HG03025 (cell line): ENCODE measurements at regions not wholly inside any gene's neighbourhood (a gene's known extent, or its start where the extent isn't known, plus 50 kb on each side); places are given as distances from the start of the nearest gene placed in this dataset.

Experiments
- ATAC-seq: cut with Tn5 transposase; IDR thresholded peaks from one replicate; pipeline ENCODE4 v1.9.1; 2021; ENCODE audit warnings: mild to moderate bottlenecking, moderate library complexity; ENCODE audit not compliant: unreplicated experiment, low FRiP score

DNA sequence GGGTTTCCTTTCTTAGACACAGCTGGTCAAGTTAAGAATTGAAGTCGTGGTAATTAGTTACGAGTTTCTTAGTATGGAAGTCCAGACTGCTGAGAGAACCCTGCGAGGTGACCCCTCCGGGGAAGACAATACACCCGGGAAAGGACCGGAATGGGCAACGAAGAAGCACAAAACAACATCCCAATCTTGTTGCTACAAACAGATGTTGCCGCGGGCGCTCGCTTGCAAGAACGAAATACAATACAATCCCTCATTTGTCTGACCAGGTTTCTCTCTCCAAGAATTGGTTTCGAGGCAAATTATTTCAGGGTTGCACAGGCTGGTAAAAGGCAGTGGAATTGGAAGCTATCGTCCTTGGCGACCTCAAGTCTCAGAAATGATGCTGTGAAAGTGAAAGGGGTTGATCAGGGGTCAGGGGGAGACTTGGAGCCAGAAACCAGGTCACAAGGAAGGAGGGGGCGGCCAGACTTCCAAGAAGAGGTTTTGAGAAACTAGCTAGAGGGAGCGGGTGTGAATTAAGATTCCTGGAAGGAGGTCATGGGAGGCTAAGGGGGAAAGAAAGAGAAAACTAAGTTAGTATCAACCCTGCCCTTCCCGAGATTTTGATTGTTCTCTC is 401.9 kb downstream of the HRH4 start:
- ATAC-seq = no peak

DNA sequence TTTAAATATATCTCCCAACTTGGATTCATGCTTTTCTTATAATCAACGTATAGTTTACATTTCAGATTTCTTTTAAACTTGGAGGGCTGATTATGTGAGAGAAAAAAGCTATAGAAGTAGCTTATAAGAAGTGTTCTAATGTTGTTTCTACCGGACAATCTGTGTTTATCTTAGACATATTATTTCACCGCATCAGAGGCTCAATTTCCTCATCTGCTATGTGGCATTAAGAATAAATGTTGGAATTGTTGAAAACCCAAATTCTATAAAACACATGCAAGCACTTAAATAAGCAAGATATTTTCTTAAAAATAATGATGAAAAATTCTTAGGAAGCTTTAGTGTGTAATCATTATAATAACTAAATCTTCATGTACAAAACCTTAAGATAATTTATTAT is 407.9 kb downstream of the HRH4 start:
- ATAC-seq = no peak

DNA sequence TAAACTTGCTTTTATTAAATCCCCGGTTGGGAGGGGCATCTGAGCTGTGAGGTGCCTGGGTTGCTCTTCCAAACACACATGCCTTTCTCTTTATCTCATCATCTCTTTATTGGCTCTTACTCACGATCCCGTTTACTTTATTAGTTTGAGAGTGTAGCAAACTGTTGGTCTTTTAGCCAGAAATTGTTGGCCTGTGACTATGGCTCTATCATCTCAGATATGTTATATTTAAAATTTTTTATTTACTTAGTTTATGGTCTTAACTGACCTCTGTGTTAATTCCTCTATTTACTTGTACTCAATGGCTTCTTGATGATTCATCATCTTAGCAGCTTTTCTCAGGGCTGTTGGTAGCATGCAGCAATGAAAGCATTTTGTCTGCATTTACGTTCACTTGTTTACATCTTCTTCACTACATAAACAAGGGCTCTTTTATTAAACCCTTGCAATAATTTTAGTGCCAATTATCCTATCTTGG is 408.4 kb downstream of the HRH4 start:
- no peak for ATAC-seq

DNA sequence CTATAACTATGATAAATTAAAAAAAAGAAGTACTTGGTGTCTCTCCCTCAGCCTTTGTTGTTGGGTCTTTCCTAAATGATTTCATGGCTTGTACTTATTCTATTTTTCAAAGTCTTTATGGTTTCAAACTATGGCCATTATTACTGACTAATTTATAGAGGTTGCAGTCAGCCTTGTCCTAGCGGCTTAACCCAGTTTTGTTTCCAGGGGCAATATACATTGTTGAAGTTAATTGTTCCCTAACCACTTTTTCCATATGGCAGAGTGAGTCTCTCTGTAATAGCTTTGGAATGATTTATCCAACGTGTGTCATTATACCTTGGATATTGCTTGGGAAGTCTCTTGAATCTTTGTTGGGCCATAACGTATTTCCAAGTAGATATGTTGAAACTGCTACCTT is 408.8 kb downstream of the HRH4 start:
- ATAC-seq = no peak

DNA sequence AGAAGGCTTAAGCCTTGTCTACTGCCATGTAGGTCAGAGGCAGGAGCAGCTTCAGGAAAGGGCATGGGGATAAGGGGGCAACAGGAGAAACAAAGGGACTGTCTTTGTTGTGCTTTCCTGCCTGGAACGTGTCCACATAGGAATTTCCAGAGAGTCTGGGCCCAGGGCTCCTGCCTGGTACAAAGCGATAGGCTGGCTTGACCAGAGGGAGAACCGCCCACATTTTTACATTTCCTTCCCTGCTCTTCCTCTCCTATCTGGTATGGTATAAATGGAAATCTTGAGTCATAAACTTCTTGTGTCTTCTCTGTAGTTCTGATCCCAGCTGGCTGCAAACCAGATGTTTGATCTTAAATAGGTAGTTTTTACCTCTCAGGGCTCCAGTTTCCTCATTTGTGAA is 414.8 kb downstream of the HRH4 start:
- no peak for ATAC-seq

DNA sequence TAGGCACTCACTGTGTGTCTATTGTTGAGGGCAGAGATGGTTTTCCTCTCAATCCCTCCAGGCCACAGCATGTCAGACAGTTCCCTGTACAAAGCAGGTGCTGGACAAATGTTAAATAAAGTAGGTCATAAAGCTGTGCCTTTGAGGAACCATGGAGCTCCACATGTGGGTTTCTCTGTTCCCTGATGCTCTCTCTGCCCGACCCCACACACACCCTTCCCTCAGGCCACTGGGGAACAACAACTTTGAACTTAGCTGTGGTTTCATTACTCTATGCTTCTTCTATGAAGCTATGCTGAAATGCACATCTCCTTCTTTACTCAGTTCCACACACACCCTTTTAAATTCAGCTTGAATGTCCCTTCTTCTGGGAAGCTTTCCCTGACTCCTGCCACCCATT is 415.3 kb downstream of the HRH4 start:
- no peak for ATAC-seq

DNA sequence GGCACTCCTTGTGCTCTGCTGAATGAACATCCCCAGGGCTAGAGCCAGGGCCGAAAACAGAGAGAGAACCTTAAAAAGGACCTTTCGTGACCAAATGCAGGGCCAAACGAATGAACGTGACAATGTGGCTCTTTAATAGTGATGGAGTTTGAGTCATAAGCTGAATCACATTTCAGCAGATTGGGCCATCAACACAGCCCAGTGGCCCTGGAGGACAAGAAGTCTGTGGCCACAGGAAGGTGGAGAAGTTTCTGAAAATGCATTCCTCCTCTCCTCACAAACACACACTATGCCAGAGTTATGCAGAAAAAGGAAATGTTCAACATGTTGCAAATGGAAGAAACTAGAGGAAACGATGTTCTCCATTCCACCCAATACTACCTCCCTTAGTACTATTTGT is 415.8 kb downstream of the HRH4 start:
- ATAC-seq = no peak

DNA sequence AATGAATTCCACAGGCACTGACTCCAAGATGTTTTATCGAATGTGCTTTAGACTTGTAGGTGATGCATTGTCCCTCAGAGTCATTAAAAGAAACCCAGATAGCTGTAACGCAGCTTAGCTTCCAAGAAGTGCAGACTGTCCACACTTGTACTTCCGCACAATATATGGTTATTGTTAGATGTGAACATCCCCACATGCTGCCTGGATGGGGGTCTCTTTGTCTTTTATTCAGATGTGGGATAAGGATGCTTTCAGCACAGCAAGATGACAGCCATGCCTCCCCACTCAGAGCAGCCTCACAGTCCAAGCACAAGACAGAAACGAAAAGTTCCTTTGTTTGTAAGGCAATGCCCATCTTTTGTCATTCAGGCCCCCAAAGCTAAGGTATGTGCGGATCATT is 416.6 kb downstream of the HRH4 start:
- no peak for ATAC-seq

DNA sequence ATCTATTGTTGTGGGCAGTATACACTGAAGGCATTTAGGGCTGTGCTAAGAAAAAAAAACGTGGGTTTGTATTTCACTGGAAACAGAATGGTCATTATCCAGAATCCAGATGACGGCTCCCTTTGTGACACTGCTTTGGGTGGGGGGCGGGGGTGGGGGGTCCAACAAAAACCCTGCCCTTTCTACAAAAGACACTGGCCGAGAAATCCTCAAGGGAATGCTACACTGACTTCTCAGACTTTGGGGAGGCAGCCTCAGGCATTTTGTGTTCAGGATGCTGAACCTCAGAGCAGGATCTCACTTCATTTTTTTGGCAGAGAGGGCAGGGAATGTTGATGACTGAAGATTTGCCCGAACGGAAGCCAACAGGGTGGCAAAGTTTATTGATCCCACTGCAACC is 417.1 kb downstream of the HRH4 start:
- no peak for ATAC-seq

DNA sequence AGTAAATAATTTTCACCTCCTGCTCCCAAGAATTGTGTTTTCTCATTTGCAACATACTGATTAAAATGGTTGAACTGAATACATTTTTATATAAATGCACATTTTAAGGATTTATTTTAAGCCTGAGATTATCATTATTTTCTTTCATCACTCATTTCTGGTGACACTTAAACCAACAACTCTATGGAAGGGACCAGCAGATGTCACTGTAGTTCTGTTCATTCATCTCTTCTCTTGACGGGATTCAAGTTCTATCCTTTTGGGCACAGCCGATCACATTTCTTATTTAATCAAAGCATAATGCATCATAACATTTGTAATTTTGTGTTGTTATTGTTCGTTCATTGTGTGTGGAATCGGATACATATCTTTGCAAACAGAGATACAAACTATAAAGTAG is 417.9 kb downstream of the HRH4 start:
- ATAC-seq = no peak

DNA sequence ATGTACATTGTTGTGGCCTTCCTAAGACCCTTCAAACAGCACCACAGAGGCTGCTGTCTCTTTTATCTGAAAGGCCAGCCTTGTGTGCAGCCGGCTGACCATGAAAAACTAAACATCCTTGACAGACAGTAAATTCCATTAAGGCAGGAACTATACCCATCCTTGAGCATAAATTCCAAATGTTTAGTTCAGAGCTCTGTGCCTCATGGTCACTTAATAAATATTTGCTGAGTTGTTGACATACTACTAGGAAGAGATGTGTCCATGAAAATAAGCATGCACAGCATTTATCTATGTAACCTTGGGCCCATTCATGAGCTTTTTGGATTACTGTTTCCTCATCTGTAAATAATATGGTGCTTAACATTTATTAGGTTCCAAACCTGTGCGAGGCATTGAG is 424.8 kb downstream of the HRH4 start:
- ATAC-seq = no peak

DNA sequence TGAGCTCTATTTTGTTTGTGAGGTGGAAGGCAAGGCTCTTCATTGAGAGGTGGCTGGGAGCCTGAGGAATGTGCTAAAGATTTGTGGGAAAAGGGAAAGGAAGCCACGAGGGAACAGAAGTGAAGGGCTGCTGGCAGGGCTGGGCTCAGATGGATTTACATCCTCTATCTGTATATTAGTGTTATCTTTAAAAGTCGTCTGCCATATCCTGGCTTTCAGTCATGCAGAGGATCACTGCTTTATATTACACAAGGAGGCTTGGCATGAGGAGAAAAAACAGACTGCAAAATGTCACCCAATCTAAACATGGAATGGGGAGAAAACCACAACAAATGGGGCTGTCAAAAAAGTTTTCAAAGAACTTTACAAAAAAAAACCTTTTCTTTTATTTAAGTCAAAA is 434.4 kb downstream of the HRH4 start:
- ATAC-seq = no peak

DNA sequence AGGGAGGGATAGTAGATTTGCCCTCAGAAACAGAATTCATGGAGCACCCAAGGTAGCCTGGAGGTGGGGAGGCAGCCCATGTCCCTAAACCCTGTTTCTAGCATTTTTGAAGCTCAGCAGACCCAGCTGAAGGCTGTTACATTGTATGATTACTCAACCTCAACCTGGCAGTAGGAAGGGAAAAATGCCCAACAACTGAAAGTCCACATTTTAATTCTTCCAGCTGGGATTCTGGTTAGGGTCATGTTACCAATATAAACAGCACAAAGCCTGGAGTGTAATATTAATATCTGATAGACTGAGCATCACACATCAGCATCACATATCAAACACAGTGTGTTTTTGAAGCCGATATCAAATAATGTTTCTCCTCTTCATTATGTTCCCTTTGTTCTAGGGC is 437.0 kb downstream of the HRH4 start:
- ATAC-seq = no peak

DNA sequence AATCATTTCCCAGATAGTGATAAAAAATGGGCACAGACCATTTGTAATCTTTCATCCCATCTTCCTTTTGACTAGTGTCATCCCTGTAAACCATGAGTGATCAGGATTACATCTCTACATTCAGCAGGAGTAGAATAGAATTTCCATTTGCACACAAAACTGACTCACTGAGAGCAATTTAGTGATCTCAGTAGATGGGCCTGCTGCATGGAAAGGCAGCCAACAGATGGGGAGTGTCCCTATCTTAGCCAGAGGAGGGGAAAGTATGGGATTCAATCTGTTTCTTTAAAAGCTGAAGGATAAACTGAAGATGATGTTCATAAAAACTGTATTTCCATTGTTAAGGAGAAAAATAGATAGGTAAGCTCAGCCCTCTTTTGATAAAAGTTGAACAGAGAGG is 441.7 kb downstream of the ZNF521 start:
- no peak for ATAC-seq

DNA sequence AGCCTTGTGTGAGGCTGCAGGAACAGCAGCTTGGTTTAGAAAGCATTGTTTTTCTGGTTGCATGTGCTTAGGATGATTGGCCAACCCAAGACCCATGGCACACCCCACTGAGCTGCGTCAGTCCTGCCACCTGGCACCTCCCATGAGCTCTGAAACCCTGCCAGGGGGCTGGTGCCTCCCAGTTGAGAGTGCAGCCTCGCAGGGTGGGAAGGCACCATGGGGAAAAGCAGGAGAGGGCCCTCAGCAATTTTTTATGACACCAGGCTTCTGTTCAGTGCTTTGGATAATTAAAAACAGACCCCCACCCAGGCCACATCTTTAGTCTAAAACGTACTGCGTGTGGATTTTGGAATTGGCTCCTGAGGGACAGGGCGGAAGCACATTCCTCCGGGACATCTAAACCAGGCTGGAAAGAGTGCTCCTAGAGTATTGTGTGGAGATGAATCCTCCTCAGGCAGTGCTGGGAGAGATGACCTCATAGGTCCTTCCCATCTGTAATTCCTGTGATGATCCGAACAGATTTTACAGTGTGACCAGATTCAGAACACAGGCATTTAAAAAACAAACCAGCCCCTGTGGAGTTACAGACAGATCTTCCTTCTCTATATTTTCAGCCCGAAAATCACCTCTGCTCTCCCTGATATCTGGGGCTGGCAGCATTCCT is 438.3 kb downstream of the ZNF521 start:
- no peak for ATAC-seq

DNA sequence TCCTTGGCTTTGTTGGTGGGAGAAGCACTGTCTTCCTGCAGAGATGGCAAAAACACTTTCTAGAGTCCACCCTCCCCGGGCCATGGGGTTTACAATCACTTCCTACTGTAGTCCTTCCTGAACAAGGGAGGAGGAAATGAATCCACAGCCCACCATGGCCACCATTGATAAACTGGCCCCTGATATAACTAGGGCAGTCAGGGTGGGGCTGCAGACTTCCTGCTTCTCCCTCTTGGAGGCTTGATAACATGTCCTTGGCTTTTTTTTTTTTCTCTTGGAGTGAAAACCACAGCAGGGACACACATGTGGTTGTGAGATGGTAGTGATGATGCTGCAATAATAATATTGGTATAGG is 437.8 kb downstream of the ZNF521 start:
- no peak for ATAC-seq

DNA sequence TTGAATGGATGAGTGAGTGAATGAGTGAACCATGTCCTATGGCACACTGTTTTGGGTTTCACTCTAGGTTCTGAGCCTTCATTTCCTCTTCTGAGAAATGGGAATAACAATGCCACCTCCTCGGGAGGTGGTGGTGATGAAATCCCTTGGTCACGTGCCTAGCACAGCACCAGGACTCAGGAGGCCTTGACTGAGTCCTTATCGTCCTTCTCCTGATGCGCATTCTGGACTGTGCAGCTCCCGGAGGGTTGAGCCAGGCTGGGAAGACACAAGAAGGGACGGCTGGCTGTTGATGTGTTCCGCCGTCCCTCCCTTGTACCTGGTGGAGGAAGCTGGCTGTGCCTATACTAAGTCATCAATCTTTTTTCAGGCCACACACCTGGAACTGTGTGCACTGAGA is 437.3 kb downstream of the ZNF521 start:
- no peak for ATAC-seq

DNA sequence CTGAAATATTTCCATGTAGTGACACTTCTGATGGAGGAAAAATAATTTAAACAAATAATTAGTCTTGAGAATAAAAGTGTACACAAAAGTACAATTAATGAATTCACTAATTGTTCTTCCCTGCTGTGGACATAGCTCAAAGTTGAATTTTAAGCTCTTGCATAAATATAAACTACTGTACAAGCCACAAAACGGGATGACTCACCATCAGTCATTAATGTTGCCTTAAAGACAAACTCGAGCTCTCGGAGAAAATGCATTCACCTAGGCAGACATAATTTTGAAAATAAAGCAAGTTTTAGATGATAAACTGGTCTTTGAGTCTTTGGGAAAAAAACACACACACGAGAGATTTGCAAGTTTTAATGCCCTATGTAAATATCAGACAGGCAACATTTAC is 436.4 kb downstream of the ZNF521 start:
- ATAC-seq = no peak

DNA sequence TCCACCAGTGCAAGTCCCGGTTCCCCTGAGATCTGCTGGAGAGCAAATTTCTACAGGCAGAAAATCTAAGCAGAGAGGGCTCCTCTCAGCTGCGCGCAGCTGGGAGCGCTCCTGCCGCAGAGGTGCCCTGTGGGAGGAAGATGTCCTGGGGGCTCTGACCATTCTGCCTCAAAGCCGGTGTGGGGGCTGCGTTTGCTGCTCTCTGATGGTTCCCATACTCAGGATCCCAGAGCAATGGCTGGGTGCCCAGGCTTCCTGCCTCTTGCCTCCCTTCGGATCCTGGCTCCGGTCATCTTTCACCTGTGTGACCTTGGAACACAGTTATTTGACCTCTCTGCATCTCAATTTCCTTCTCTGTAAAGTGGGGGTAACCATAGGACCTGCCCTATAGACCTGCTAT is 434.2 kb downstream of the ZNF521 start:
- no peak for ATAC-seq

DNA sequence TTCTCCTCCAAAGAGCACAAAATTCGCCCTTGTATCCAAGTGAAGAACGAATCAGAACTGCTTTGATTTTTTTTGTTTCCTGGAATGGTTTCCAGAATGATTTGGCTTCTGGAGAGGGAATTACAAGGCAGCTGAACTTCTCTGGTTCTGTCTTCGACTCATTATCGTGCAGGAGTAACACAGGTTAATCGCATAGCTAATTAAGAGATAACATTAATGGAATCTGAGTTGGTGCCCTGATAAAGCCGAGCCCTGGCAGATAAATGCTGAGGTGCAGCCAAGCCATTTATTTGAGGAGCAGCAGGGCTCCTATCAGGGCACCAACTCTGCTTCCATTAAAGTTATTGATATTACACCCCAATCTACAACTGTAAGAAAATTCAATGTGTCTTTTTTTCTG is 433.7 kb downstream of the ZNF521 start:
- ATAC-seq = no peak

DNA sequence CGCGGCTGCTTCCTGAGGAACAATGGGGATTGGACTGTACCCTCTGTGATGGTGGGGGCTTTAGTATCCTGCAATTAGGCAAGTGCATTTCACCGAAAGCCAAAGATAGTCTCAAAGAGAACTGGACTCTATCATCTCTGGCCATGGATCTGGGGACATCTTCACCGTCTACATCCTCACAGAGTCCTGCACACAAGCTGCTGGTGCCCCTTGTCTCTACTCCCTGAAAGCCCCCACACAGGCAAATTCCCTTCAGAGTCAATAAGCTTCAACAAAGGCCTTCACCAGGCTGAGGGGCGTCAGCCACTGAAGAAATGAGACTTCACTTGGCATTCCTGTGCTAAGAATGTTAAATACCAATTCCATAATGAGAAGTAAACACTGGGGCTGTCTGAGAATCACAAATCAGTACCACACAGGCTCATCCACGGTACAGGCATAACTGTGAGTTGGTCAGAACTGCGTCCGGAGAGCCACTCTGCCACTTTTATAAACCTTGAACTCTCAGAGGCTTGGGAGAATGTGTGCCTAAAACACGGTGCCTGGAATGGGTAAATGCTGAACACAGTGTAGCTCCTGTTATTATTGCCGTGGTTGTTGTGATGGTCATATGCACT is 432.7 kb downstream of the ZNF521 start:
- no peak for ATAC-seq

DNA sequence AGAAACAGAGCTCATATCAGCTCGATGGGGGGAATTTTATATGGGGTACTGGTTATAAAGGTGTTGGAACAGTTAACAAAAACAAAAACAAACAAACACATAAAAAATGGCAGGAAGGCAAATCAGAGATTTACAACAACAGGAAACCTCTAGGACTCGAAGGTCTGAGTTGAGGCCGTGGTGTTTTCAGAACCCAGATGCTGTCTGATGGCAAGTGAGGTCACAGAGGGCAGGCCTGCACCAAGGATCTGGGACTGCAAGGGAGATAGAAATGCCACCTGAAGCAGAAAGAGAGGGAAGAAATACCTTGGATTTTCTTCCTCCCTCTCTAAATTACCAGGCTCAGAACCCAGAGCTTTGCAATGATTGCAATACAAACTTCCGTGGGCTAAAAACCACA is 429.5 kb downstream of the ZNF521 start:
- ATAC-seq = no peak
